ENCODE measurements at regions not wholly inside any gene's neighbourhood (a gene's known extent, or its start where the extent isn't known, plus 50 kb on each side); places are given as distances from the start of the nearest gene placed in this dataset.

- no peaks in the 10 kb centered on the region for H3K27me3 ChIP-seq (ENCODE audit: low read depth, low read length)
- no peaks in the 10 kb centered on the region for H3K9me3 ChIP-seq (ENCODE audit: control insufficient read depth in 1 of 2, low read length in 2 of 2)
- no peaks in the 10 kb centered on the region for H3K4me1 ChIP-seq (ENCODE audit: control insufficient read depth in 1 of 2, insufficient read depth in 2 of 2, low read length in 2 of 2)
- no peak overlapping the region for H3K4me3 ChIP-seq (ENCODE audit: low read depth in 1 of 2, low read length in 2 of 2)
- H3K36me3 ChIP-seq (ENCODE audit: control insufficient read depth in 1 of 2, insufficient read depth in 2 of 2, low read length in 2 of 2) = no peaks in the 10 kb centered on the region
- no peak overlapping the region for H3K27ac ChIP-seq (ENCODE audit: low read length)
These were observed 264.4 kb upstream of the GAS1 start for GRCh38 chr9:87211669-87212068.

GRCh38 chr9:87212605-87213021, 265.3 kb upstream of the GAS1 start:
- Histone ChIP-seq H3K9me3 (ENCODE audit: control insufficient read depth in 1 of 2, low read length in 2 of 2) (no peaks in the 10 kb centered on the region), H3K27ac (ENCODE audit: low read length) (no peak overlapping the region), H3K36me3 (ENCODE audit: control insufficient read depth in 1 of 2, insufficient read depth in 2 of 2, low read length in 2 of 2) (no peaks in the 10 kb centered on the region), H3K4me1 (ENCODE audit: control insufficient read depth in 1 of 2, insufficient read depth in 2 of 2, low read length in 2 of 2) (no peaks in the 10 kb centered on the region), H3K4me3 (ENCODE audit: low read depth in 1 of 2, low read length in 2 of 2) (no peak overlapping the region), H3K27me3 (ENCODE audit: low read depth, low read length) (no peaks in the 10 kb centered on the region)

GRCh38 chr9:87213948-87214347, 266.6 kb upstream of the GAS1 start:
- no peak overlapping the region for H3K4me3 ChIP-seq (ENCODE audit: low read depth in 1 of 2, low read length in 2 of 2)
- H3K9me3 ChIP-seq (ENCODE audit: control insufficient read depth in 1 of 2, low read length in 2 of 2) = no peaks in the 10 kb centered on the region
- no peaks in the 10 kb centered on the region for H3K4me1 ChIP-seq (ENCODE audit: control insufficient read depth in 1 of 2, insufficient read depth in 2 of 2, low read length in 2 of 2)
- no peaks in the 10 kb centered on the region for H3K36me3 ChIP-seq (ENCODE audit: control insufficient read depth in 1 of 2, insufficient read depth in 2 of 2, low read length in 2 of 2)
- no peaks in the 10 kb centered on the region for H3K27me3 ChIP-seq (ENCODE audit: low read depth, low read length)
- no peak overlapping the region for H3K27ac ChIP-seq (ENCODE audit: low read length)

GRCh38 chr9:87214991-87215390, 267.7 kb upstream of the GAS1 start:
- Histone ChIP-seq H3K27me3 (ENCODE audit: low read depth, low read length) (no peaks in the 10 kb centered on the region), H3K27ac (ENCODE audit: low read length) (no peak overlapping the region), H3K4me3 (ENCODE audit: low read depth in 1 of 2, low read length in 2 of 2) (no peak overlapping the region), H3K9me3 (ENCODE audit: control insufficient read depth in 1 of 2, low read length in 2 of 2) (no peaks in the 10 kb centered on the region), H3K4me1 (ENCODE audit: control insufficient read depth in 1 of 2, insufficient read depth in 2 of 2, low read length in 2 of 2) (no peaks in the 10 kb centered on the region), H3K36me3 (ENCODE audit: control insufficient read depth in 1 of 2, insufficient read depth in 2 of 2, low read length in 2 of 2) (no peaks in the 10 kb centered on the region)

- Histone ChIP-seq H3K4me1 (ENCODE audit: control insufficient read depth in 1 of 2, insufficient read depth in 2 of 2, low read length in 2 of 2) (no peaks in the 10 kb centered on the region), H3K4me3 (ENCODE audit: low read depth in 1 of 2, low read length in 2 of 2) (no peak overlapping the region), H3K36me3 (ENCODE audit: control insufficient read depth in 1 of 2, insufficient read depth in 2 of 2, low read length in 2 of 2) (no peaks in the 10 kb centered on the region), H3K27ac (ENCODE audit: low read length) (no peak overlapping the region), H3K27me3 (ENCODE audit: low read depth, low read length) (no peaks in the 10 kb centered on the region), H3K9me3 (ENCODE audit: control insufficient read depth in 1 of 2, low read length in 2 of 2) (no peaks in the 10 kb centered on the region)
These were observed 268.7 kb upstream of the GAS1 start for GRCh38 chr9:87216036-87216435.

GRCh38 chr9:87216897-87217455, 269.7 kb upstream of the GAS1 start:
- no peak overlapping the region for H3K4me3 ChIP-seq (ENCODE audit: low read depth in 1 of 2, low read length in 2 of 2)
- no peak overlapping the region for H3K27ac ChIP-seq (ENCODE audit: low read length)
- H3K36me3 ChIP-seq (ENCODE audit: control insufficient read depth in 1 of 2, insufficient read depth in 2 of 2, low read length in 2 of 2) = no peaks in the 10 kb centered on the region
- no peaks in the 10 kb centered on the region for H3K9me3 ChIP-seq (ENCODE audit: control insufficient read depth in 1 of 2, low read length in 2 of 2)
- H3K4me1 ChIP-seq (ENCODE audit: control insufficient read depth in 1 of 2, insufficient read depth in 2 of 2, low read length in 2 of 2) = no peaks in the 10 kb centered on the region
- no peaks in the 10 kb centered on the region for H3K27me3 ChIP-seq (ENCODE audit: low read depth, low read length)

- H3K36me3 ChIP-seq (ENCODE audit: control insufficient read depth in 1 of 2, insufficient read depth in 2 of 2, low read length in 2 of 2) = no peaks in the 10 kb centered on the region
- H3K27me3 ChIP-seq (ENCODE audit: low read depth, low read length) = no peaks in the 10 kb centered on the region
- no peaks in the 10 kb centered on the region for H3K9me3 ChIP-seq (ENCODE audit: control insufficient read depth in 1 of 2, low read length in 2 of 2)
- no peak overlapping the region for H3K27ac ChIP-seq (ENCODE audit: low read length)
- H3K4me3 ChIP-seq (ENCODE audit: low read depth in 1 of 2, low read length in 2 of 2) = no peak overlapping the region
- H3K4me1 ChIP-seq (ENCODE audit: control insufficient read depth in 1 of 2, insufficient read depth in 2 of 2, low read length in 2 of 2) = no peaks in the 10 kb centered on the region
These were observed 274.0 kb upstream of the DAPK1 start for GRCh38 chr9:87223392-87224246.

- Histone ChIP-seq H3K36me3 (ENCODE audit: control insufficient read depth in 1 of 2, insufficient read depth in 2 of 2, low read length in 2 of 2) (no peaks in the 10 kb centered on the region), H3K9me3 (ENCODE audit: control insufficient read depth in 1 of 2, low read length in 2 of 2) (no peaks in the 10 kb centered on the region), H3K4me1 (ENCODE audit: control insufficient read depth in 1 of 2, insufficient read depth in 2 of 2, low read length in 2 of 2) (no peaks in the 10 kb centered on the region), H3K4me3 (ENCODE audit: low read depth in 1 of 2, low read length in 2 of 2) (no peak overlapping the region), H3K27ac (ENCODE audit: low read length) (no peak overlapping the region), H3K27me3 (ENCODE audit: low read depth, low read length) (no peaks in the 10 kb centered on the region)
These were observed 270.8 kb upstream of the DAPK1 start for GRCh38 chr9:87226896-87227295.

- no peak overlapping the region for H3K4me3 ChIP-seq (ENCODE audit: low read depth in 1 of 2, low read length in 2 of 2)
- no peak overlapping the region for H3K27ac ChIP-seq (ENCODE audit: low read length)
- no peaks in the 10 kb centered on the region for H3K36me3 ChIP-seq (ENCODE audit: control insufficient read depth in 1 of 2, insufficient read depth in 2 of 2, low read length in 2 of 2)
- no peaks in the 10 kb centered on the region for H3K9me3 ChIP-seq (ENCODE audit: control insufficient read depth in 1 of 2, low read length in 2 of 2)
- no peaks in the 10 kb centered on the region for H3K4me1 ChIP-seq (ENCODE audit: control insufficient read depth in 1 of 2, insufficient read depth in 2 of 2, low read length in 2 of 2)
- H3K27me3 ChIP-seq (ENCODE audit: low read depth, low read length) = no peaks in the 10 kb centered on the region
These were observed 270.2 kb upstream of the DAPK1 start for GRCh38 chr9:87227456-87227855.

GRCh38 chr9:87229108-87229507, 268.6 kb upstream of the DAPK1 start:
- H3K27me3 ChIP-seq (ENCODE audit: low read depth, low read length) = no peaks in the 10 kb centered on the region
- H3K4me3 ChIP-seq (ENCODE audit: low read depth in 1 of 2, low read length in 2 of 2) = no peak overlapping the region
- no peaks in the 10 kb centered on the region for H3K36me3 ChIP-seq (ENCODE audit: control insufficient read depth in 1 of 2, insufficient read depth in 2 of 2, low read length in 2 of 2)
- no peaks in the 10 kb centered on the region for H3K4me1 ChIP-seq (ENCODE audit: control insufficient read depth in 1 of 2, insufficient read depth in 2 of 2, low read length in 2 of 2)
- no peaks in the 10 kb centered on the region for H3K9me3 ChIP-seq (ENCODE audit: control insufficient read depth in 1 of 2, low read length in 2 of 2)
- no peak overlapping the region for H3K27ac ChIP-seq (ENCODE audit: low read length)

- Histone ChIP-seq H3K27ac (ENCODE audit: low read length) (no peak overlapping the region), H3K4me1 (ENCODE audit: control insufficient read depth in 1 of 2, insufficient read depth in 2 of 2, low read length in 2 of 2) (no peaks in the 10 kb centered on the region), H3K36me3 (ENCODE audit: control insufficient read depth in 1 of 2, insufficient read depth in 2 of 2, low read length in 2 of 2) (no peaks in the 10 kb centered on the region), H3K4me3 (ENCODE audit: low read depth in 1 of 2, low read length in 2 of 2) (no peak overlapping the region), H3K27me3 (ENCODE audit: low read depth, low read length) (no peaks in the 10 kb centered on the region), H3K9me3 (ENCODE audit: control insufficient read depth in 1 of 2, low read length in 2 of 2) (no peaks in the 10 kb centered on the region)
These were observed 264.2 kb upstream of the DAPK1 start for GRCh38 chr9:87233431-87233830.

Data from muscle layer of duodenum (tissue), 2 donors.